ENCODE measurements at regions not wholly inside any gene's neighbourhood (a gene's known extent, or its start where the extent isn't known, plus 50 kb on each side); places are given as distances from the start of the nearest gene placed in this dataset.

DNA sequence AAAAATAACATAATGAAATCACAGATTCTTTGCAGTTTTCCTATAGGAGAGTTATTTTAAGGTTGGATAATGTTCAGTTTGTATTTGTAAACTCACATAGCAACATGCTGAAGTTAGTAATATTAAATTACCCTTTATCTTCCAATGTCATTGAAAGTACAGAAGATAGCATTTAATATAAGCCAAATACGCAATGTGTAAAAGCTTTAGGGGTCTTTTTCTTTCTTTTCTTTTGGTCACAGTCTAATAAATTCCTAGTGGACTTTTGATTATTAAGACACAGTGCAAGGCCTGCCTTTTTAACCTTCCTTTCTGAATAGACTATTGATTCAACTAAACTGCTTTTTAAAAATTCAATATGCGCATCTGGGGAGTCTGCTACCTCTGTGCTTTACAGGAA is 79.3 kb downstream of the OTOL1 start:
- TF ChIP-seq BHLHE40 (IDR thresholded peaks at IDR 0.05; ENCODE audit: low read depth, low read length) (no peak), SREBF2 (IDR thresholded peaks at IDR 0.05) (no peak), HDAC2 (IDR thresholded peaks at IDR 0.05) (no peak)
- Histone ChIP-seq H3K4me3 (no peak overlapping the region), H3K27ac (no peak overlapping the region), H3K4me1 (no peaks in the 10 kb centered on the region), H3K9me3 (no peaks in the 10 kb centered on the region), H3K4me2 (no peak overlapping the region)
- 82% methylated on average over 2 of the region's 2 CpGs for WGBS (ENCODE audit: missing lambda C conversion rate)
- CTCF ChIA-PET, result no interaction called here
- DNase-seq (ENCODE audit: low read depth in 1 of 2, low spot score in 1 of 2), result no peak
- FAIRE-seq, result no peak
- no peak for ATAC-seq
- POLR2A ChIA-PET, result no interaction called here

- Histone ChIP-seq H3K4me3 (no peak overlapping the region), H3K27ac (no peak overlapping the region), H3K4me1 (no peaks in the 10 kb centered on the region), H3K4me2 (no peak overlapping the region), H3K9me3 (no peaks in the 10 kb centered on the region)
- no peak for TF ChIP-seq PHF8 (IDR thresholded peaks at IDR 0.05; ENCODE audit: borderline replicate concordance, low read depth)
- TF ChIP-seq ZFP36 (IDR thresholded peaks at IDR 0.05; ENCODE audit: borderline replicate concordance, partially characterized antibody), result no peak
- 43% methylated on average over 2 of the region's 2 CpGs for WGBS (ENCODE audit: missing lambda C conversion rate)
- ChIA-PET CTCF (no interaction called here), POLR2A (no interaction called here)
- FAIRE-seq, result no peak
- ATAC-seq, result no peak
- no peak for DNase-seq (ENCODE audit: low read depth in 1 of 2, low spot score in 1 of 2)
Measured at GRCh38 chr3:161576311-161576710, 79.7 kb downstream of the OTOL1 start.

DNA sequence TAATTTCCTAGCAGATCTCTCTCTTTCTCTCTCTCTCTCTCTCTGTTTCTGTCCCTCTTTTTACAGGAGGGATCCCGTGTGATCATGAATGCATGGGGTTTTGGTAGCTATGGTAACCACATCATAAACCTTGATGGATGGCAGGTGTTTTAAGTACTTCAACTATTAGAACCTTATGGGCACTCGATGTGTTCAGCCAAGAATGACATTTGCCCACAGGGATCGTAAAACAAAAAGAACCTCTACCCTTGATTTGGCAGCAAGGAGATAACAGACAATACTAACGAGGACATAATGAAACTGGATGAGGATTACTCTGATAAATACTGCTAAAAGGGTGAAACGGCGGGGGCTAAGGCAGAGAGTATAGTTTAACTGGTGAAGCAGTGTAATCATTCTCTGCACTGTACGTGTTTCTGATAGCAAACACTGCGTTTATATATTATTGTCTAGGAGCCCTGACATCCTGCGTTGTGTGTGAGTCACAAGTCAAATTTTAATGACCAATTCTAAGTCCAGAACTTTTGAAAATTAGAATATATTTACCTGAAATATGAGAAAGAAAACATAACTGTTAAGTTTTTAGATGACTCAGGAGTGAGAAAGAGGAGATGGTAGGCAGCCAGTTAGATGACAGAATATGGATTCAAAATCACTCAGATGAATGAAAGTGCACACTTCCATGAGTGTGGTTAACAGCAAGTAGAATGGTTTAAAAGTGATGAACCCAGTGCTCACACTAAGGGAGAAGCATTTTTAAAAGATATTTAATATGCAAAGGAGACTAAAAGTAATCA is 80.3 kb downstream of the OTOL1 start:
- TF ChIP-seq TFCP2L1 (CRISPR knock-in tag; IDR thresholded peaks at IDR 0.05) (no peak), ZNF302 (CRISPR knock-in tag; IDR thresholded peaks at IDR 0.05) (no peak), POLR2A (IDR thresholded peaks at IDR 0.05; ENCODE audit: low read length) (no peak), CHD4 (IDR thresholded peaks at IDR 0.05; ENCODE audit: borderline replicate concordance) (no peak), FOSB (CRISPR knock-in tag; IDR thresholded peaks at IDR 0.05) (no peak), MAZ (IDR thresholded peaks at IDR 0.05; ENCODE audit: borderline replicate concordance, low read depth, low read length) (no peak), HOXB5 (CRISPR knock-in tag; IDR thresholded peaks at IDR 0.05) (no peak), RFX5 (IDR thresholded peaks at IDR 0.05) (no peak), BHLHE40 (IDR thresholded peaks at IDR 0.05; ENCODE audit: low read depth, low read length) (no peak), JUN (IDR thresholded peaks at IDR 0.05) (no peak), HES2 (IDR thresholded peaks at IDR 0.05) (no peak), HEYL (CRISPR knock-in tag; IDR thresholded peaks at IDR 0.05) (no peak), HDAC2 (IDR thresholded peaks at IDR 0.05) (no peak), JUNB (IDR thresholded peaks at IDR 0.05) (no peak), RCOR1 (IDR thresholded peaks at IDR 0.05; ENCODE audit: low read depth, low read length) (no peak), GATA3 (IDR thresholded peaks at IDR 0.05; ENCODE audit: borderline replicate concordance) (no peak), KDM5A (IDR thresholded peaks at IDR 0.05) (no peak)
- no peaks in the 10 kb centered on the region for H3K4me1 ChIP-seq
- 30% methylated on average over 9 of the region's 9 CpGs for WGBS (ENCODE audit: missing lambda C conversion rate)
- H3K27ac ChIP-seq, result no peak overlapping the region
- FAIRE-seq (no peak), DNase-seq (ENCODE audit: low read depth in 1 of 2, low spot score in 1 of 2) (no peak), ATAC-seq (no peak)
- 0 out of 3 replicates have a peak overlapping the region, but pooled peaks have one; percentile 4 for H3K4me2 ChIP-seq
- ChIA-PET POLR2A (no interaction called here), CTCF (no interaction called here)
- H3K9me3 ChIP-seq, result no peaks in the 10 kb centered on the region
- no peak overlapping the region for H3K4me3 ChIP-seq

DNA sequence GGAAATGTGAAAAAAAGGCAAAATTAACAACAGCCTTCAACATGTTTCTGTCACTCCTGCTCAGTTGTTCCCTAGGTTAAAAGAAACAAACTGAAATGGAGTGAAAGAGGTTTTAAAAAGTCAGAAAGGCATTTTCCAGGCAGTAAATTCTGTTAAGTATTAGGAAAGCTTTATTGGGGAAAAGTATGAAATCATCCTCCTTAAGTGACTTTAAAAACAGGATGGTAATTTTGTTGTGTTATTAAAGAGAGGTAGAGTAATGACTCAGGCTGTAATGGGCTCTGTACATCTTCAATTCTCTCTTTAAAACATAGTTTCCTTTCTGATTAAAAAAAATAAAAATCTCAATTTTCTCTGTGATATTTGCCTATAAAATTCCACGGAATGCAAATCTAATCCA is 81.1 kb downstream of the OTOL1 start:
- H3K4me1 ChIP-seq, result no peaks in the 10 kb centered on the region
- ATAC-seq (no peak), FAIRE-seq (no peak), DNase-seq (ENCODE audit: low read depth in 1 of 2, low spot score in 1 of 2) (no peak)
- 34% methylated on average over 1 of the region's 1 CpG for WGBS (ENCODE audit: missing lambda C conversion rate)
- ChIA-PET CTCF (interaction anchor here (0.7 kb wide), 1 partner anchor 95 kb away, joined by 3 read pairs; no protein-coding TSS in a partner anchor), POLR2A (no interaction called here)
- H3K4me2 ChIP-seq, result no peak overlapping the region
- no peaks in the 10 kb centered on the region for H3K9me3 ChIP-seq
- TF ChIP-seq JUN (IDR thresholded peaks at IDR 0.05), result no peak
- TF ChIP-seq TFCP2L1 (CRISPR knock-in tag; IDR thresholded peaks at IDR 0.05), result no peak
- TF ChIP-seq, protein P1, sequence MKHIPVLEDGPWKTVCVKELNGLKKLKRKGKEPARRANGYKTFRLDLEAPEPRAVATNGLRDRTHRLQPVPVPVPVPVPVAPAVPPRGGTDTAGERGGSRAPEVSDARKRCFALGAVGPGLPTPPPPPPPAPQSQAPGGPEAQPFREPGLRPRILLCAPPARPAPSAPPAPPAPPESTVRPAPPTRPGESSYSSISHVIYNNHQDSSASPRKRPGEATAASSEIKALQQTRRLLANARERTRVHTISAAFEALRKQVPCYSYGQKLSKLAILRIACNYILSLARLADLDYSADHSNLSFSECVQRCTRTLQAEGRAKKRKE (CRISPR knock-in tag; IDR thresholded peaks at IDR 0.05; ENCODE audit: low read depth), result no peak
- TF ChIP-seq ZC3H11A (IDR thresholded peaks at IDR 0.05), result no peak
- TF ChIP-seq NPAS2 (CRISPR knock-in tag; IDR thresholded peaks at IDR 0.05; ENCODE audit: borderline replicate concordance), result no peak
- TF ChIP-seq ZNF302 (CRISPR knock-in tag; IDR thresholded peaks at IDR 0.05), result no peak
- no peak for TF ChIP-seq USF2 (IDR thresholded peaks at IDR 0.05)
- TF ChIP-seq NR3C1 (IDR thresholded peaks at IDR 0.05), result no peak
- no peak for TF ChIP-seq FOSL2 (IDR thresholded peaks at IDR 0.05)
- TF ChIP-seq FOSL2 (CRISPR knock-in tag; IDR thresholded peaks at IDR 0.05), result no peak
- TF ChIP-seq SMC3 (IDR thresholded peaks at IDR 0.05), result no peak
- no peak for TF ChIP-seq KDM5A (IDR thresholded peaks at IDR 0.05)
- TF ChIP-seq EHF (CRISPR knock-in tag; IDR thresholded peaks at IDR 0.05), result no peak
- TF ChIP-seq FOSB (CRISPR knock-in tag; IDR thresholded peaks at IDR 0.05), result no peak
- TF ChIP-seq BHLHE40 (IDR thresholded peaks at IDR 0.05; ENCODE audit: low read depth, low read length), result no peak
- no peak for TF ChIP-seq PHF8 (IDR thresholded peaks at IDR 0.05; ENCODE audit: borderline replicate concordance, low read depth)
- H3K4me3 ChIP-seq, result no peak overlapping the region
- no peak overlapping the region for H3K27ac ChIP-seq

Measured in A549 (cell line).